ENCODE measurements at regions not wholly inside any gene's neighbourhood (a gene's known extent, or its start where the extent isn't known, plus 50 kb on each side); places are given as distances from the start of the nearest gene placed in this dataset.
A peak's percentile ranks its signal among the peaks of the same experiment; 100 is the strongest.

DNA sequence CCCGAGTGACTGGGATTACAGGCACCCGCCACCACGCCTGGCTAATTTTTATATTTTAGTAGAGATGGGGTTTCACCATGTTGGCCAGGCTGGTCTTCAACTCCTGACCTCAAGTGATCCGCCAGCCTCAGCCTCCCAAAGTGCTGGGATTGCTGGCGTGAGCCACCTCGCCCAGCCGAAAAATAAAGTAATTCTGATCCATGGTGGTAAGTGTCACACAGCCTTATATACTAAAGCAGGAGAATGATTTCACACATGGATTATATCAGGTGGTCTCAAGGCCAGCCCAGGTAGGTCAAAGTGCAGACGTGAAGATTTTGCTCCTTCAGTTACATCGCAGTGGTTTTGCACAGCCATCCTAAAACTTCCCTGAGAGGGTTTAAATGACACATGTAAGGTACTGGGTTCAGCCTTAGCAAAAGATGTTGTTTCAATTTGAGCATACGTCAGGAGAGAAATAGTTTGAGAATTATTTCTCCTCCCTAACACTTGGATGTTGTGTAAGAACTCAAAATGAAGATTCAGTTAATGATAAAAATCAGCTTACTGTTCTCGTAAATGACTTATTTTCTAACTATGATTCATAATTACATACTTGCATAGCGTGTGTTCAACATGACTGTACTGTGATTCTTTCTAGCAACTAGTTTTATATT is 93.0 kb upstream of the SLC39A10 start:
- H3K36me3 ChIP-seq (replicated peaks in 1 of 2; ENCODE audit: control insufficient read depth in 1 of 2, insufficient read depth in 2 of 2, low read length in 2 of 2): no peaks in the 10 kb centered on the region
- DNase-seq: no peak
- no peak overlapping the region for H3K4me2 ChIP-seq (replicated peaks; ENCODE audit: extremely low read depth, low read length, poor library complexity, severe bottlenecking)
- Mint-ChIP-seq H3K4me1 (peaks cover 33% of the 10 kb centered on the region), H3K27ac (no peak overlapping the region), H3K36me3 (no peaks in the 10 kb centered on the region), H3K9me3 (peaks cover 0 to 1% (median 0%) of the 10 kb centered on the region in 7 donors), H3K4me3 (no peak overlapping the region), H3K27me3 (ENCODE audit: low read depth in 3 of 3) (no peaks in the 10 kb centered on the region)
- TF ChIP-seq, protein P1, sequence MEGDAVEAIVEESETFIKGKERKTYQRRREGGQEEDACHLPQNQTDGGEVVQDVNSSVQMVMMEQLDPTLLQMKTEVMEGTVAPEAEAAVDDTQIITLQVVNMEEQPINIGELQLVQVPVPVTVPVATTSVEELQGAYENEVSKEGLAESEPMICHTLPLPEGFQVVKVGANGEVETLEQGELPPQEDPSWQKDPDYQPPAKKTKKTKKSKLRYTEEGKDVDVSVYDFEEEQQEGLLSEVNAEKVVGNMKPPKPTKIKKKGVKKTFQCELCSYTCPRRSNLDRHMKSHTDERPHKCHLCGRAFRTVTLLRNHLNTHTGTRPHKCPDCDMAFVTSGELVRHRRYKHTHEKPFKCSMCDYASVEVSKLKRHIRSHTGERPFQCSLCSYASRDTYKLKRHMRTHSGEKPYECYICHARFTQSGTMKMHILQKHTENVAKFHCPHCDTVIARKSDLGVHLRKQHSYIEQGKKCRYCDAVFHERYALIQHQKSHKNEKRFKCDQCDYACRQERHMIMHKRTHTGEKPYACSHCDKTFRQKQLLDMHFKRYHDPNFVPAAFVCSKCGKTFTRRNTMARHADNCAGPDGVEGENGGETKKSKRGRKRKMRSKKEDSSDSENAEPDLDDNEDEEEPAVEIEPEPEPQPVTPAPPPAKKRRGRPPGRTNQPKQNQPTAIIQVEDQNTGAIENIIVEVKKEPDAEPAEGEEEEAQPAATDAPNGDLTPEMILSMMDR (IDR thresholded peaks at IDR 0.05): no peak
- H4K20me1 ChIP-seq (ENCODE audit: insufficient read depth, low read length): no peaks in the 10 kb centered on the region
- H3K27me3 ChIP-seq (ENCODE audit: control insufficient read depth in 2 of 2, insufficient read depth in 2 of 2, low read length in 2 of 2): no peaks in the 10 kb centered on the region
- no peak overlapping the region for H3K4me3 ChIP-seq (replicated peaks in 1 of 3; ENCODE audit: low read depth in 2 of 3, low read length in 3 of 3)
- H3K27ac ChIP-seq (ENCODE audit: low read depth in 1 of 2, low read length in 2 of 2): no peak overlapping the region
- peaks cover 37 to 38% of the 10 kb centered on the region in 2 donors for H3K4me1 ChIP-seq (ENCODE audit: control insufficient read depth in 1 of 2, insufficient read depth in 2 of 2, low read length in 2 of 2)
- H3K9me3 ChIP-seq (replicated peaks in 1 of 2; ENCODE audit: control insufficient read depth in 1 of 2, insufficient read depth in 1 of 2, low read length in 2 of 2): no peaks in the 10 kb centered on the region
- no peak overlapping the region for H3K9ac ChIP-seq (ENCODE audit: insufficient read depth, low read length, poor library complexity, severe bottlenecking)
- 100% methylated on average over 2 of the region's 12 CpGs for WGBS (ENCODE audit: insufficient coverage)
- H3K79me2 ChIP-seq (ENCODE audit: insufficient read depth, low read length): no peaks in the 10 kb centered on the region
- intact Hi-C loops (cut with micrococcal nuclease): loop anchor here in 1 of 2 donors (5.0 kb wide), 1 partner anchor 93 kb away; the partner anchor contains the start of gene SLC39A10
- H2AFZ ChIP-seq (ENCODE audit: insufficient read depth, low read depth, low read length, poor library complexity, severe bottlenecking): no peak overlapping the region

DNA sequence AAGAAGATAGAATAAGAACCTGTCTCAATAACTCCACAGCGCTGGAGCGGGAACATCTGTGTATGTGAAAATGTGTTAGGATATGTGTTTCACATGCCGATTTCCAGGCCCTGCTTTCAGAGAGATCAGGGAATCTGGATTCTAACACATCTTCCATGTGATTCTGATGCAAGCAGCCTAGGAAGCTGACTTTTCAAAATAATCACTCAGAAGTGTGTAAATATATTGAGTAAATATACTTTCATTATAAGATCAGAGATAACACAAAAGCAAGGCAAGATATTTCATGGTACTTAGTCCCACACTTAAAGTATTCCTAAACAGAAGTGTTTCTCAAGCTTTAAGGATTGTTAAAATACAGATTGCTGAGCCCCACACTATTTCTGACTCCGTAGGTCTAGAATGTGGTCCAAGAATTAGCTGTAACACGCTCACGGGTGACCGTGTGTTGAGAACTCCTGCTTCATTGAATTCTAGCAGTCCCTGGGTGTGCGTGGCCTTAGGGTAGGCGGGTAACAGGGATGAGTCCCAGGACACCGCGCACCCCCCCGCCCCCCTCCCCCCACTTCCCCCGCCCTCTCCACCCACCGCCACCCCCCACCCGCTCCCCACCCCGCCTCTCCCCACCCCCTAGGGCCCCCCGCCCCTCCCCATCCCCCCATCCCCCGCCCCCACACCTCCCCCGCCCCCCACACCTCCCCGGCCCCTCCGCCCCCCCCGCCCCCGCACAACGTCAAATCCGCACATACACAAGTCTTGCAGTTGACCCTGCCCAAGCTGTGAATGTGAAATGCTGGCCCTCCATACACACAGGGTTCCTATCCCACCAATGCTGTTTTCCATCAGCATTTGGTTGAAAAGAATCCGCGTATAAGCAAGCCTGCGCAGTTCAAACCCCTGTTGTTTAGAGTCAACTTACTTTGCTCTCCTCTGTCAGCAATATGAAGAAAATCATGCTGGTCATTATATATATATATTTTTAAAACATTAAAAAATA is 94.2 kb upstream of the SLC39A10 start:
- Histone ChIP-seq H3K4me3 (replicated peaks in 1 of 3; ENCODE audit: low read depth in 2 of 3, low read length in 3 of 3) (peak overlapping the region in 1 of 3 experiments; percentile 57), H3K36me3 (replicated peaks in 1 of 2; ENCODE audit: control insufficient read depth in 1 of 2, insufficient read depth in 2 of 2, low read length in 2 of 2) (no peaks in the 10 kb centered on the region), H3K9me3 (replicated peaks in 1 of 2; ENCODE audit: control insufficient read depth in 1 of 2, insufficient read depth in 1 of 2, low read length in 2 of 2) (no peaks in the 10 kb centered on the region), H4K20me1 (ENCODE audit: insufficient read depth, low read length) (no peaks in the 10 kb centered on the region), H3K4me1 (ENCODE audit: control insufficient read depth in 1 of 2, insufficient read depth in 2 of 2, low read length in 2 of 2) (peaks cover 39 to 43% of the 10 kb centered on the region in 2 donors), H3K9ac (ENCODE audit: insufficient read depth, low read length, poor library complexity, severe bottlenecking) (no peak overlapping the region), H3K4me2 (replicated peaks; ENCODE audit: extremely low read depth, low read length, poor library complexity, severe bottlenecking) (peak overlapping the region; percentile 61), H3K27ac (ENCODE audit: low read depth in 1 of 2, low read length in 2 of 2) (peak overlapping the region in 1 of 2 donors; percentile 93), H2AFZ (ENCODE audit: insufficient read depth, low read depth, low read length, poor library complexity, severe bottlenecking) (no peak overlapping the region), H3K27me3 (ENCODE audit: control insufficient read depth in 2 of 2, insufficient read depth in 2 of 2, low read length in 2 of 2) (no peaks in the 10 kb centered on the region), H3K79me2 (ENCODE audit: insufficient read depth, low read length) (no peaks in the 10 kb centered on the region)
- 100% methylated on average over 1 of the region's 28 CpGs for WGBS (ENCODE audit: insufficient coverage)
- intact Hi-C loops (cut with micrococcal nuclease): loop anchor here in 1 of 2 donors (5.0 kb wide), 1 partner anchor 94 kb away; the partner anchor contains the start of gene SLC39A10
- H3K27me3 Mint-ChIP-seq (ENCODE audit: low read depth in 3 of 3): no peaks in the 10 kb centered on the region
- peak overlapping the region; percentile 30 to 98 (median 96) for H3K27ac Mint-ChIP-seq
- no peak for DNase-seq
- H3K9me3 Mint-ChIP-seq: peaks cover 0 to 3% (median 0%) of the 10 kb centered on the region in 7 donors
- peak overlapping the region in 1 of 2 donors; percentile 60 for H3K4me3 Mint-ChIP-seq
- peaks cover 38% of the 10 kb centered on the region for H3K4me1 Mint-ChIP-seq
- TF ChIP-seq, protein P1 (IDR thresholded peaks at IDR 0.05): no peak
- H3K36me3 Mint-ChIP-seq: peaks cover 0 to 4% of the 10 kb centered on the region in 2 donors

Data from CD14-positive monocyte (primary cell).